AG04450 (cell line): ENCODE measurements at regions not wholly inside any gene's neighbourhood (a gene's known extent, or its start where the extent isn't known, plus 50 kb on each side); places are given as distances from the start of the nearest gene placed in this dataset.

Source experiments
- CTCF ChIA-PET: fragments of 300-600, 350-600 bp; formaldehyde crosslinking; extraction: SDS; loops from one replicate; lab custom pipeline; 2022; ENCODE audit warnings: antibody characterized with exemption, inconsistent platforms; lab: Charles Lee
- POLR2A ChIA-PET: fragments of 350-600 bp; formaldehyde crosslinking; extraction: SDS; loops from one replicate; lab custom pipeline; 2021; ENCODE audit warnings: antibody characterized with exemption, inconsistent platforms; lab: Yijun Ruan, JAX
- DNase-seq: peaks from one replicate; pipeline ENCODE4 v3.0.0-alpha.2; 2011; ENCODE audit warnings: low read depth, low spot score
- H3K27ac ChIP-seq: one replicate; pipeline ENCODE4 v1.5.1; 2012; ENCODE audit warnings: low read depth, low read length, control low read depth
- H3K27me3 ChIP-seq: one replicate; pipeline ENCODE4 v1.6.0; 2012; ENCODE audit warnings: low read length; ENCODE audit not compliant: control insufficient read depth, insufficient read depth
- H3K4me3 ChIP-seq: 2 replicates; pipeline ENCODE4 v1.5.1; 2011; ENCODE audit warnings: mild to moderate bottlenecking, low read depth, low read length, control low read depth
- H3K9me3 ChIP-seq: 2 replicates; pipeline ENCODE4 v1.5.1; 2012; ENCODE audit warnings: low read length; ENCODE audit not compliant: control insufficient read depth, insufficient read depth
- TF ChIP-seq, protein P1 (sequence below): IDR thresholded peaks from 2 replicates; pipeline ENCODE4 v1.5.1; 2011; ENCODE audit warnings: low read depth, low read length, control low read depth, inconsistent platforms

DNA sequence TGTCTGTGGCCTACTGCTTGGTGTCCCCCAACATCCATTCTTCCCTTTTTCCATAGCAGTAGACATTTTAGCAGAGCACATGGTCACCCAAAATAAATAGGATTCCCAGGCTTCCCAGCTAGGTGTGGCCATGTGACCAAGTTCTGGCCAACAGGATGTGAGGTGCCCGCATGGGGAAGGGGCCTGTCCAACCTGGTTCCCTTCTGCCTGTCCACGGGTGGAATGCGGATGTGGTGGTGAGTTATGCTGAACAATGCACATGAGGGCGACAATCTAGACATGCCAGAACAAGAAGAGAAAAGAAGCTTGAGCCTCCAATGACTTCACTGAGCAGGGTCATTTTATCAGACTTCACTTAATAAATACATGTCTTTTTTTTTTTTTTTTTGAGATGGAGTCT is 77.6 kb upstream of the DLG1 start:
- TF ChIP-seq, protein P1, sequence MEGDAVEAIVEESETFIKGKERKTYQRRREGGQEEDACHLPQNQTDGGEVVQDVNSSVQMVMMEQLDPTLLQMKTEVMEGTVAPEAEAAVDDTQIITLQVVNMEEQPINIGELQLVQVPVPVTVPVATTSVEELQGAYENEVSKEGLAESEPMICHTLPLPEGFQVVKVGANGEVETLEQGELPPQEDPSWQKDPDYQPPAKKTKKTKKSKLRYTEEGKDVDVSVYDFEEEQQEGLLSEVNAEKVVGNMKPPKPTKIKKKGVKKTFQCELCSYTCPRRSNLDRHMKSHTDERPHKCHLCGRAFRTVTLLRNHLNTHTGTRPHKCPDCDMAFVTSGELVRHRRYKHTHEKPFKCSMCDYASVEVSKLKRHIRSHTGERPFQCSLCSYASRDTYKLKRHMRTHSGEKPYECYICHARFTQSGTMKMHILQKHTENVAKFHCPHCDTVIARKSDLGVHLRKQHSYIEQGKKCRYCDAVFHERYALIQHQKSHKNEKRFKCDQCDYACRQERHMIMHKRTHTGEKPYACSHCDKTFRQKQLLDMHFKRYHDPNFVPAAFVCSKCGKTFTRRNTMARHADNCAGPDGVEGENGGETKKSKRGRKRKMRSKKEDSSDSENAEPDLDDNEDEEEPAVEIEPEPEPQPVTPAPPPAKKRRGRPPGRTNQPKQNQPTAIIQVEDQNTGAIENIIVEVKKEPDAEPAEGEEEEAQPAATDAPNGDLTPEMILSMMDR: no peak
- H3K27ac ChIP-seq: no peak overlapping the region
- H3K27me3 ChIP-seq: peaks cover 2% of the 10 kb centered on the region
- no peak for DNase-seq
- H3K4me3 ChIP-seq: no peak overlapping the region
- no peaks in the 10 kb centered on the region for H3K9me3 ChIP-seq
- CTCF ChIA-PET: interaction anchor here (0.5 kb wide), 1 partner anchor 78 kb away, joined by 3 read pairs; no protein-coding TSS in a partner anchor
- POLR2A ChIA-PET: no interaction called here

DNA sequence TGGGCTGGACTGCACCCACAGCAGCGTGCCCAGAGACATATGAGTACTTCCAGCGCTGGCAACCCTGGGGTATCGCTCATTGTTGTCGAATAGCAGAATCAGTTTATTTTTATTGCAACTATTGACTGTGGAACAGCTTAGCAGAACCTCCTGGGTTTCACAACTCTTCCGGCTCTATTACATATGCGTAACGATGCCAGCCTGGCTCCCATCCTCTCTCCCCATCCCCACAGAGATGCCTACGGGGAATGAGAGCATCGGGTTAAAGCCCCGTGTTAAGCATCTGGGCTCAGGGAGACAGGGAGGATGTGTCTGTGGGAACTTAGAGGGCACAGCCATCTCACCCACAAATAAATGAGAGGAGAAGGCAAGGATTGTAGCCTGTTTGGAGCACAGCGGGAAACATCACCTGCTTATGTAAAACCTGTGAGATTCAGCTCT is 76.6 kb upstream of the DLG1 start:
- no peak for DNase-seq
- Histone ChIP-seq H3K9me3 (no peaks in the 10 kb centered on the region), H3K4me3 (no peak overlapping the region), H3K27ac (no peak overlapping the region), H3K27me3 (peaks cover 2% of the 10 kb centered on the region)
- ChIA-PET CTCF (no interaction called here), POLR2A (no interaction called here)
- TF ChIP-seq, protein P1: no peak

- Histone ChIP-seq H3K9me3 (no peaks in the 10 kb centered on the region), H3K4me3 (no peak overlapping the region), H3K27me3 (peaks cover 2% of the 10 kb centered on the region), H3K27ac (no peak overlapping the region)
- CTCF ChIA-PET: no interaction called here
- no peak for DNase-seq
- POLR2A ChIA-PET: no interaction called here
- TF ChIP-seq, protein P1: no peak
Observed at GRCh38 chr3:197373096-197373495, 74.7 kb upstream of the DLG1 start.

- TF ChIP-seq, protein P1: no peak
- Histone ChIP-seq H3K27ac (peak overlapping the region; percentile 12), H3K27me3 (peaks cover 2% of the 10 kb centered on the region), H3K9me3 (no peaks in the 10 kb centered on the region; the same call in 1 of the 2 replicates), H3K4me3 (no peak overlapping the region)
- DNase-seq: peak; percentile 69
- CTCF ChIA-PET: no interaction called here
- POLR2A ChIA-PET: interaction anchor here (1.1 to 1.2 kb wide), 2 partner anchors 23 to 91 kb away, joined by 3 to 7 read pairs; no protein-coding TSS in a partner anchor
Observed at GRCh38 chr3:197372047-197372661, 73.7 kb upstream of the DLG1 start.

GRCh38 chr3:197371591-197372046 is 73.2 kb upstream of the DLG1 start:
- TF ChIP-seq, protein P1: no peak
- no peak overlapping the region for H3K27ac ChIP-seq

More at GRCh38 chr3:197371591-197372046, 73.2 kb upstream of the DLG1 start:
- Histone ChIP-seq H3K9me3 (no peaks in the 10 kb centered on the region; the same call in 1 of the 2 replicates), H3K4me3 (no peak overlapping the region), H3K27me3 (peaks cover 2% of the 10 kb centered on the region)
- POLR2A ChIA-PET: interaction anchor here (1.1 to 1.2 kb wide), 2 partner anchors 23 to 92 kb away, joined by 3 to 7 read pairs; no protein-coding TSS in a partner anchor
- CTCF ChIA-PET: no interaction called here
- no peak for DNase-seq
